ENCODE measurements at regions not wholly inside any gene's neighbourhood (a gene's known extent, or its start where the extent isn't known, plus 50 kb on each side); places are given as distances from the start of the nearest gene placed in this dataset.

- no peak for TF ChIP-seq POLR2A (IDR thresholded peaks at IDR 0.05; ENCODE audit: control extremely low read depth in 1 of 2, low read depth in 2 of 2, low read length in 2 of 2)
- no peak for TF ChIP-seq SRF (IDR thresholded peaks at IDR 0.05; ENCODE audit: low read depth, low read length)
- no peak for TF ChIP-seq POLR2AphosphoS5 (IDR thresholded peaks at IDR 0.05; ENCODE audit: low read depth, low read length)
- TF ChIP-seq ATF2 (IDR thresholded peaks at IDR 0.05; ENCODE audit: low read length): no peak
- no peak for TF ChIP-seq CTCF (IDR thresholded peaks at IDR 0.05; ENCODE audit: control extremely low read depth in 1 of 3, insufficient read depth in 1 of 3, low read depth in 1 of 3, low read length in 3 of 3)
- no peak for TF ChIP-seq CBX8 (IDR thresholded peaks at IDR 0.05; ENCODE audit: borderline replicate concordance, low read depth, low read length)
- no peak for TF ChIP-seq EZH2 (IDR thresholded peaks at IDR 0.05; ENCODE audit: low read depth, low read length, severe bottlenecking)
Measured at GRCh38 chr2:173630425-173631126, 275.9 kb downstream of the CDCA7 start.
